A549 (cell line): ENCODE measurements at regions not wholly inside any gene's neighbourhood (a gene's known extent, or its start where the extent isn't known, plus 50 kb on each side); places are given as distances from the start of the nearest gene placed in this dataset.

Experiments
- ATAC-seq, 2 experiments: fragments of 200-7000 bp in 1 of 2; fragments of >200 bp in 1 of 2; cut with Nextera tagmentation in 1 of 2; cut with Tn5 transposase in 1 of 2; 3 replicates each; pipeline versions ENCODE4 v1.8.0 to v1.9.1; 2018 to 2020; ENCODE audit warnings: mild to moderate bottlenecking in 1 of 2, moderate library complexity in 1 of 2
- CTCF ChIA-PET: fragments of 300-600 bp; sonication (Branson Sonifier 250); formaldehyde crosslinking; extraction: SDS; loops from one replicate; lab custom pipeline; 2021; ENCODE audit warnings: antibody characterized with exemption, inconsistent platforms; lab: Yijun Ruan, JAX
- POLR2A ChIA-PET: fragments of 350-600 bp; formaldehyde crosslinking; extraction: SDS; loops from one replicate; lab custom pipeline; 2021; ENCODE audit warnings: antibody characterized with exemption, inconsistent platforms; lab: Yijun Ruan, JAX
- DNase-seq, 2 experiments: peaks; one replicate each; pipeline versions ENCODE4 v3.0.0 to v3.0.0-alpha.2; 2011 to 2016; ENCODE audit warnings: low read depth in 1 of 2, low spot score in 1 of 2
- FAIRE-seq: peaks from 2 replicates; lab custom pipeline; 2011; peaks lifted over from hg19 to GRCh38; lab: Jason Lieb, UNC
- H3K27ac ChIP-seq, 2 experiments: fragments of >200 bp; sonication (Bioruptor Twin); formaldehyde crosslinking; 3 replicates each; pipeline ENCODE4 v1.5.1; 2016 to 2017
- H3K4me1 ChIP-seq: fragments of >200 bp; sonication (Bioruptor Twin); formaldehyde crosslinking; 3 replicates; pipeline ENCODE4 v1.6.1; 2016
- H3K4me2 ChIP-seq: fragments of >200 bp; sonication (Bioruptor Twin); formaldehyde crosslinking; 3 replicates; pipeline ENCODE4 v1.6.1; 2016
- H3K4me3 ChIP-seq: fragments of >200 bp; sonication (Bioruptor Twin); formaldehyde crosslinking; 3 replicates; pipeline ENCODE4 v1.5.1; 2016
- H3K9me3 ChIP-seq: fragments of >200 bp; sonication (Bioruptor Twin); formaldehyde crosslinking; 3 replicates; pipeline ENCODE4 v1.6.1; 2016
- BHLHE40 ChIP-seq: IDR thresholded peaks from 2 replicates; pipeline ENCODE4 v1.6.1; 2012; ENCODE audit warnings: low read depth, low read length, inconsistent platforms
- CHD4 ChIP-seq: fragments of 200-600 bp; sonication (generic); IDR thresholded peaks from 2 replicates; pipeline ENCODE4 v1.6.1; 2016; ENCODE audit warnings: antibody characterized with exemption, mild to moderate bottlenecking, borderline replicate concordance
- ELK1 ChIP-seq: fragments of 150-350 bp; IDR thresholded peaks from 2 replicates; pipeline ENCODE4 v1.6.1; 2014; ENCODE audit warnings: low read depth, mild to moderate bottlenecking, low read length
- ESRRA ChIP-seq: fragments of 150-350 bp; IDR thresholded peaks from 2 replicates; pipeline ENCODE4 v1.6.1; 2014; ENCODE audit warnings: mild to moderate bottlenecking, low read length, borderline replicate concordance
- FOSB ChIP-seq: fragments of 250-450 bp; sonication (Bioruptor Pico); IDR thresholded peaks from 2 replicates; pipeline ENCODE4 v1.5.0; 2020; ENCODE audit warnings: mild to moderate bottlenecking, moderate library complexity
- FOSL2 ChIP-seq, 2 experiments: fragments of 450-650 bp in 1 of 2; fragments of >200 bp in 1 of 2; sonication (Bioruptor Twin) in 1 of 2; formaldehyde crosslinking; IDR thresholded peaks; 2 replicates each; pipeline versions ENCODE4 v1.5.0 to v1.6.1; 2016 to 2020; ENCODE audit warnings: mild to moderate bottlenecking in 1 of 2, moderate library complexity in 1 of 2
- FOXS1 ChIP-seq: fragments of 250-450 bp; sonication (Bioruptor Pico); IDR thresholded peaks from 2 replicates; pipeline ENCODE4 v1.5.0; 2020; ENCODE audit warnings: mild to moderate bottlenecking, moderate library complexity
- HDAC2 ChIP-seq: fragments of 200-600 bp; sonication (generic); IDR thresholded peaks from 2 replicates; pipeline ENCODE4 v1.6.1; 2016
- HEYL ChIP-seq: fragments of 250-450 bp; sonication (Bioruptor Pico); IDR thresholded peaks from 2 replicates; pipeline ENCODE4 v1.8.0; 2021; ENCODE audit warnings: mild to moderate bottlenecking, moderate library complexity
- HMGXB4 ChIP-seq: fragments of 250-450 bp; sonication (Bioruptor Pico); IDR thresholded peaks from 2 replicates; pipeline ENCODE4 v1.5.0; 2021; ENCODE audit warnings: mild to moderate bottlenecking, moderate library complexity, borderline replicate concordance
- HOXB13 ChIP-seq: fragments of 250-450 bp; sonication (Bioruptor Pico); IDR thresholded peaks from 2 replicates; pipeline ENCODE4 v1.5.0; 2020; ENCODE audit warnings: low read depth, mild to moderate bottlenecking, moderate library complexity
- JUN ChIP-seq, 2 experiments: fragments of >200 bp; sonication (Bioruptor Twin); formaldehyde crosslinking; IDR thresholded peaks; 2 replicates in 1 of 2; 3 replicates in 1 of 2; pipeline ENCODE4 v1.6.1; 2016 to 2017
- KDM5A ChIP-seq: fragments of 200-600 bp; sonication (generic); IDR thresholded peaks from 2 replicates; pipeline ENCODE4 v1.6.1; 2016; ENCODE audit warnings: antibody characterized with exemption, mild to moderate bottlenecking
- MAFK ChIP-seq: fragments of 450-650 bp; IDR thresholded peaks from 2 replicates; pipeline ENCODE4 v1.6.1; 2014; ENCODE audit not compliant: partially characterized antibody
- MAZ ChIP-seq: fragments of 150-350 bp; IDR thresholded peaks from 2 replicates; pipeline ENCODE4 v1.6.1; 2014; ENCODE audit warnings: antibody characterized with exemption, low read depth, low read length, borderline replicate concordance
- MYC ChIP-seq: IDR thresholded peaks from 2 replicates; pipeline ENCODE4 v1.6.1; 2012; ENCODE audit warnings: mild to moderate bottlenecking, inconsistent platforms, low read length, improper control_type of control experiment, borderline replicate concordance
- NR3C1 ChIP-seq: fragments of >200 bp; sonication (Bioruptor Twin); formaldehyde crosslinking; IDR thresholded peaks from 3 replicates; pipeline ENCODE4 v1.6.1; 2017
- PBX3 ChIP-seq: IDR thresholded peaks from 2 replicates; pipeline ENCODE4 v1.6.1; 2012
- PHF8 ChIP-seq: fragments of 200-600 bp; sonication (generic); IDR thresholded peaks from 2 replicates; pipeline ENCODE4 v1.6.1; 2016; ENCODE audit warnings: low read depth, mild to moderate bottlenecking, antibody characterized with exemption, moderate library complexity, borderline replicate concordance
- POLR2AphosphoS2 ChIP-seq: conservative IDR thresholded peaks from 2 replicates; pipeline ENCODE4 v1.6.1; 2012; ENCODE audit warnings: low read length, improper control_type of control experiment, inconsistent platforms
- RAD21 ChIP-seq, 2 experiments: fragments of >200 bp in 1 of 2; sonication (Bioruptor Twin) in 1 of 2; formaldehyde crosslinking in 1 of 2; IDR thresholded peaks in 1 of 2; conservative IDR thresholded peaks in 1 of 2; 2 replicates in 1 of 2; 3 replicates in 1 of 2; pipeline ENCODE4 v1.6.1; 2012 to 2018; ENCODE audit warnings: inconsistent platforms in 1 of 2
- RCOR1 ChIP-seq: fragments of 150-350 bp; IDR thresholded peaks from 2 replicates; pipeline ENCODE4 v1.6.1; 2014; ENCODE audit warnings: antibody characterized with exemption, low read length, low read depth
- REST ChIP-seq: fragments of 200-600 bp; sonication (generic); IDR thresholded peaks from 2 replicates; pipeline ENCODE4 v1.6.1; 2016; ENCODE audit warnings: antibody characterized with exemption, mild to moderate bottlenecking, moderate library complexity
- RNF2 ChIP-seq: fragments of 200-600 bp; sonication (generic); IDR thresholded peaks from 2 replicates; pipeline ENCODE4 v1.6.1; 2016; ENCODE audit warnings: low read depth, mild to moderate bottlenecking, antibody characterized with exemption, moderate library complexity, borderline replicate concordance
- SREBF2 ChIP-seq: fragments of 450-650 bp; IDR thresholded peaks from 2 replicates; pipeline ENCODE4 v1.6.1; 2014; ENCODE audit warnings: mild to moderate bottlenecking, moderate library complexity
- ZNF302 ChIP-seq: fragments of 250-450 bp; sonication (Bioruptor Pico); IDR thresholded peaks from 2 replicates; pipeline ENCODE4 v1.9.0; 2021; ENCODE audit warnings: inconsistent platforms, mild to moderate bottlenecking, moderate library complexity
- ZSCAN20 ChIP-seq: fragments of 250-450 bp; sonication (Bioruptor Pico); IDR thresholded peaks from 2 replicates; pipeline ENCODE4 v1.8.0; 2022; ENCODE audit warnings: mild to moderate bottlenecking, moderate library complexity
- WGBS: methylation state at CpG from one replicate; pipeline ENCODE4 v1.1.6; 2017; ENCODE audit errors: missing lambda C conversion rate; 5-methylcytosine and 5-hydroxymethylcytosine counted together

- ATAC-seq (no peak), DNase-seq (no peak), FAIRE-seq (no peak)
- Histone ChIP-seq H3K4me3 (no peak overlapping the region), H3K27ac (no peak overlapping the region), H3K9me3 (no peaks in the 10 kb centered on the region), H3K4me2 (no peak overlapping the region), H3K4me1 (no peaks in the 10 kb centered on the region)
- 28% methylated on average over 4 of the region's 4 CpGs for WGBS
- ChIA-PET POLR2A (no interaction called here), CTCF (no interaction called here)
- TF ChIP-seq FOSB (CRISPR knock-in tag) (no peak), RAD21 (conservative IDR thresholded peaks at IDR 0.05 in 1 of 2, IDR thresholded peaks at IDR 0.05 in 1 of 2) (no peak), MAZ (no peak), RNF2 (no peak), RCOR1 (no peak), POLR2AphosphoS2 (no peak), PHF8 (no peak), CHD4 (no peak), MAFK (no peak), PBX3 (no peak), FOXS1 (CRISPR knock-in tag) (no peak), ELK1 (no peak), NR3C1 (no peak)
These were observed 258.6 kb downstream of the RAD51AP2 start for GRCh38 chr2:17259613-17260012.

- no peak for FAIRE-seq
These were observed 259.4 kb downstream of the RAD51AP2 start for GRCh38 chr2:17258861-17259260.

GRCh38 chr2:17257189-17257909 is 260.9 kb downstream of the RAD51AP2 start:
- no peaks in the 10 kb centered on the region for H3K9me3 ChIP-seq
- DNase-seq (no peak), ATAC-seq (no peak), FAIRE-seq (no peak)
- H3K4me3 ChIP-seq = no peak overlapping the region
- H3K27ac ChIP-seq = no peak overlapping the region
- no peaks in the 10 kb centered on the region for H3K4me1 ChIP-seq
- no peak overlapping the region for H3K4me2 ChIP-seq
- CTCF ChIA-PET = no interaction called here
- WGBS = 10% methylated on average over 4 of the region's 4 CpGs
- POLR2A ChIA-PET = no interaction called here
- TF ChIP-seq MAFK (no peak), HMGXB4 (CRISPR knock-in tag) (no peak), REST (no peak), ZSCAN20 (no peak), JUN (IDR thresholded peaks at IDR 0.05) (no peak), HDAC2 (no peak), RNF2 (no peak), ESRRA (no peak), NR3C1 (no peak), RAD21 (conservative IDR thresholded peaks at IDR 0.05 in 1 of 2, IDR thresholded peaks at IDR 0.05 in 1 of 2) (no peak)

More at GRCh38 chr2:17258861-17259260, 259.4 kb downstream of the RAD51AP2 start:
- 23% methylated on average over 2 of the region's 2 CpGs for WGBS
- Histone ChIP-seq H3K9me3 (no peaks in the 10 kb centered on the region), H3K4me2 (no peak overlapping the region), H3K4me3 (no peak overlapping the region), H3K4me1 (no peaks in the 10 kb centered on the region)
- DNase-seq (no peak), ATAC-seq (no peak)
- CTCF ChIA-PET = no interaction called here
- TF ChIP-seq BHLHE40 (no peak), PBX3 (no peak), FOSL2 (IDR thresholded peaks at IDR 0.05) (no peak), FOSL2 (CRISPR knock-in tag; IDR thresholded peaks at IDR 0.05) (no peak), MYC (no peak), ZNF302 (CRISPR knock-in tag) (no peak), KDM5A (no peak), HOXB13 (no peak), HEYL (CRISPR knock-in tag) (no peak), HDAC2 (no peak), SREBF2 (no peak)
- TF ChIP-seq, all 56 proteins: peak for 0
- POLR2A ChIA-PET = no interaction called here
- no peak overlapping the region for H3K27ac ChIP-seq
